Activated CD4-positive, alpha-beta T cell treated with anti-CD3 and anti-CD28 coated beads, Interleukin-2, amount 10 ng/mL, durations not matched to agents 7 days and 5 days (primary cell): ENCODE measurements at regions not wholly inside any gene's neighbourhood (a gene's known extent, or its start where the extent isn't known, plus 50 kb on each side); places are given as distances from the start of the nearest gene placed in this dataset.
"Not testable (repeated sequence)": the region's sequence is repeated elsewhere in the genome, so short reads cannot be mapped to it uniquely, and the experiment has no call there.

Experiments used
- CTCF ChIA-PET: fragments of 350-600 bp; sonication (Branson Sonifier 250); formaldehyde crosslinking; loops from one replicate; lab custom pipeline; 2021; ENCODE audit warnings: antibody characterized with exemption; lab: Charles Lee
- POLR2A ChIA-PET: fragments of 350-600 bp; sonication (Branson Sonifier 250); formaldehyde crosslinking; loops from one replicate; lab custom pipeline; 2021; ENCODE audit warnings: antibody characterized with exemption; lab: Charles Lee
- DNase-seq: peaks from one replicate; pipeline ENCODE4 v3.0.0-alpha.2; 2020
- H3K27ac Mint-ChIP-seq: one replicate; pipeline ENCODE4 v1.8.0; 2021; ENCODE audit warnings: mild to moderate bottlenecking, moderate library complexity, mixed read lengths
- H3K27me3 Mint-ChIP-seq: one replicate; pipeline ENCODE4 v1.8.0; 2021; ENCODE audit warnings: mixed read lengths
- H3K36me3 Mint-ChIP-seq: one replicate; pipeline ENCODE4 v1.8.0; 2021; ENCODE audit warnings: low read depth, mixed read lengths
- H3K4me1 Mint-ChIP-seq: one replicate; pipeline ENCODE4 v1.8.0; 2021; ENCODE audit warnings: mixed read lengths
- H3K4me3 Mint-ChIP-seq: one replicate; pipeline ENCODE4 v1.8.0; 2021; ENCODE audit warnings: mild to moderate bottlenecking, moderate library complexity, mixed read lengths
- H3K9me3 Mint-ChIP-seq: one replicate; pipeline ENCODE4 v1.8.0; 2021; ENCODE audit warnings: mixed read lengths

GRCh38 chr9:97110696-97111095 is 71.8 kb upstream of the CTSV start:
- Mint-ChIP-seq H3K9me3 (no peaks in the 10 kb centered on the region), H3K4me3 (no peak overlapping the region), H3K4me1 (peaks cover 1% of the 10 kb centered on the region), H3K27me3 (peaks cover 8% of the 10 kb centered on the region), H3K36me3 (no peaks in the 10 kb centered on the region), H3K27ac (no peak overlapping the region)
- DNase-seq: no peak
- ChIA-PET POLR2A (no interaction called here), CTCF (no interaction called here)

- ChIA-PET POLR2A (no interaction called here), CTCF (no interaction called here)
- H3K4me1 Mint-ChIP-seq: peaks cover 1% of the 10 kb centered on the region
- peaks cover 8% of the 10 kb centered on the region for H3K27me3 Mint-ChIP-seq
- no peaks in the 10 kb centered on the region for H3K36me3 Mint-ChIP-seq
- no peak overlapping the region for H3K27ac Mint-ChIP-seq
- DNase-seq: peak; percentile 50
- no peak overlapping the region for H3K4me3 Mint-ChIP-seq
- no peaks in the 10 kb centered on the region for H3K9me3 Mint-ChIP-seq
Measured at GRCh38 chr9:97109194-97109811, 70.4 kb upstream of the CTSV start.

- H3K4me3 Mint-ChIP-seq, H3K27me3 Mint-ChIP-seq, POLR2A ChIA-PET, DNase-seq, H3K9me3 Mint-ChIP-seq, CTCF ChIA-PET, H3K4me1 Mint-ChIP-seq, H3K36me3 Mint-ChIP-seq, H3K27ac Mint-ChIP-seq: not testable (repeated sequence)
Measured at GRCh38 chr9:97105220-97105619, 66.3 kb upstream of the CTSV start.

GRCh38 chr9:97103613-97104383 is 64.9 kb upstream of the CTSV start:
- H3K4me1 Mint-ChIP-seq, H3K27me3 Mint-ChIP-seq, H3K4me3 Mint-ChIP-seq, CTCF ChIA-PET, H3K36me3 Mint-ChIP-seq, POLR2A ChIA-PET, H3K27ac Mint-ChIP-seq, H3K9me3 Mint-ChIP-seq, DNase-seq: not testable (repeated sequence)

- H3K4me1 Mint-ChIP-seq, H3K27me3 Mint-ChIP-seq, H3K9me3 Mint-ChIP-seq, H3K27ac Mint-ChIP-seq, H3K4me3 Mint-ChIP-seq, H3K36me3 Mint-ChIP-seq, POLR2A ChIA-PET, DNase-seq, CTCF ChIA-PET: not testable (repeated sequence)
Measured at GRCh38 chr9:97099540-97099939, 60.6 kb upstream of the CTSV start.

- H3K9me3 Mint-ChIP-seq: no peaks in the 10 kb centered on the region
- no peaks in the 10 kb centered on the region for H3K4me1 Mint-ChIP-seq
- H3K27ac Mint-ChIP-seq: no peak overlapping the region
- DNase-seq: no peak
- no peak overlapping the region for H3K4me3 Mint-ChIP-seq
- H3K36me3 Mint-ChIP-seq: no peaks in the 10 kb centered on the region
- POLR2A ChIA-PET: no interaction called here
- peaks cover 8% of the 10 kb centered on the region for H3K27me3 Mint-ChIP-seq
- CTCF ChIA-PET: interaction anchor here (0.9 kb wide), 1 partner anchor 10 kb away, joined by 3 read pairs; no protein-coding TSS in a partner anchor
Measured at GRCh38 chr9:97096793-97097192, 57.9 kb upstream of the CTSV start.

- POLR2A ChIA-PET, CTCF ChIA-PET, DNase-seq, H3K4me3 Mint-ChIP-seq, H3K9me3 Mint-ChIP-seq, H3K27ac Mint-ChIP-seq, H3K4me1 Mint-ChIP-seq, H3K36me3 Mint-ChIP-seq: not testable (repeated sequence)
- peaks cover 42% of the 10 kb centered on the region for H3K27me3 Mint-ChIP-seq
Measured at GRCh38 chr9:97089361-97089760, 50.4 kb upstream of the CTSV start.
